IMR-90 (cell line): ENCODE measurements at regions not wholly inside any gene's neighbourhood (a gene's known extent, or its start where the extent isn't known, plus 50 kb on each side); places are given as distances from the start of the nearest gene placed in this dataset.
"Not testable (repeated sequence)": the region's sequence is repeated elsewhere in the genome, so short reads cannot be mapped to it uniquely, and the experiment has no call there.

Source experiments
- ATAC-seq: fragments of 200-7000 bp; cut with Tn5 transposase; 2 replicates; pipeline ENCODE4 v1.9.1; 2020; ENCODE audit warnings: low read depth, mild to moderate bottlenecking, moderate library complexity
- BruUV-seq: library from RNA; stranded (reverse); fragments of 400-500 nt; replicated peaks from 2 replicates; lab custom pipeline; 2021; lab: Mats Ljungman, UMichigan
- CTCF ChIA-PET: fragments of 300-600 bp; formaldehyde crosslinking; extraction: SDS; loops from one replicate; lab custom pipeline; 2021; ENCODE audit warnings: antibody characterized with exemption; lab: Yijun Ruan, JAX
- POLR2A ChIA-PET: fragments of 300-600 bp; sonication (Branson Sonifier 250); formaldehyde crosslinking; loops from one replicate; lab custom pipeline; 2022; ENCODE audit warnings: antibody characterized with exemption; ENCODE audit not compliant: unreplicated experiment; lab: Charles Lee
- DNase-seq: peaks from one replicate; pipeline ENCODE4 v3.0.0; 2013
- H2AFZ ChIP-seq: replicated peaks from 2 replicates; pipeline ENCODE3; 2013; ENCODE audit warnings: low read length, mild to moderate bottlenecking; ENCODE audit not compliant: poor library complexity
- H2AK5ac ChIP-seq: 2 replicates; pipeline ENCODE4 v1.6.1; 2013; ENCODE audit warnings: low read depth, low read length, inconsistent platforms
- H2AK9ac ChIP-seq: replicated peaks from 2 replicates; pipeline ENCODE3; 2013; ENCODE audit warnings: mild to moderate bottlenecking, low read depth, low read length, moderate library complexity; ENCODE audit not compliant: poor library complexity
- H2BK120ac ChIP-seq: 2 replicates; pipeline ENCODE4 v1.6.1; 2013; ENCODE audit warnings: low read depth, low read length, inconsistent platforms
- H2BK15ac ChIP-seq: 3 replicates; pipeline ENCODE4 v1.6.1; 2013; ENCODE audit warnings: low read depth, low read length, inconsistent platforms
- H2BK20ac ChIP-seq: 2 replicates; pipeline ENCODE4 v1.6.1; 2013; ENCODE audit warnings: low read depth, mild to moderate bottlenecking, inconsistent platforms, low read length, moderate library complexity
- H2BK5ac ChIP-seq: 2 replicates; pipeline ENCODE4 v1.6.1; 2013; ENCODE audit warnings: mild to moderate bottlenecking, low read depth, low read length, inconsistent platforms; ENCODE audit not compliant: poor library complexity, severe bottlenecking
- H3K14ac ChIP-seq: replicated peaks from 2 replicates; pipeline ENCODE4 v1.6.1; 2013; ENCODE audit warnings: low read depth, low read length, inconsistent platforms
- H3K18ac ChIP-seq: 2 replicates; pipeline ENCODE4 v1.6.1; 2013; ENCODE audit warnings: low read depth, low read length, control low read depth
- H3K23ac ChIP-seq: 2 replicates; pipeline ENCODE4 v1.6.1; 2013; ENCODE audit warnings: low read depth, low read length, inconsistent platforms
- H3K27ac ChIP-seq: 2 replicates; pipeline ENCODE4 v1.5.1; 2013; ENCODE audit warnings: mild to moderate bottlenecking, control low read depth, low read length; ENCODE audit not compliant: insufficient read depth
- H3K27me3 ChIP-seq: 2 replicates; pipeline ENCODE4 v1.6.1; 2013; ENCODE audit warnings: low read length; ENCODE audit not compliant: control insufficient read depth, insufficient read depth
- H3K36me3 ChIP-seq: 2 replicates; pipeline ENCODE4 v1.6.1; 2013; ENCODE audit warnings: low read length, mixed read lengths; ENCODE audit not compliant: control insufficient read depth, insufficient read depth
- H3K4ac ChIP-seq: 2 replicates; pipeline ENCODE4 v1.6.1; 2013; ENCODE audit warnings: low read depth, low read length, inconsistent platforms
- H3K4me1 ChIP-seq: 2 replicates; pipeline ENCODE4 v1.6.1; 2013; ENCODE audit warnings: low read length, mixed read lengths; ENCODE audit not compliant: control insufficient read depth, insufficient read depth
- H3K4me2 ChIP-seq: 2 replicates; pipeline ENCODE4 v1.6.1; 2013; ENCODE audit warnings: low read depth, mild to moderate bottlenecking, control low read depth, low read length, moderate library complexity
- H3K4me3 ChIP-seq: 2 replicates; pipeline ENCODE4 v1.5.1; 2013; ENCODE audit warnings: low read depth, mild to moderate bottlenecking, control low read depth, low read length, moderate library complexity; ENCODE audit not compliant: insufficient read depth
- H3K56ac ChIP-seq: 2 replicates; pipeline ENCODE4 v1.6.1; 2013; ENCODE audit warnings: low read length, inconsistent platforms; ENCODE audit not compliant: insufficient read depth; ENCODE audit errors: extremely low read depth
- H3K79me1 ChIP-seq, 2 experiments: 2 replicates each; pipeline ENCODE4 v1.6.1; 2013; ENCODE audit warnings: low read length in 2 of 2, inconsistent platforms in 1 of 2, low read depth in 1 of 2
- H3K9ac ChIP-seq: 2 replicates; pipeline ENCODE4 v1.6.1; 2013; ENCODE audit warnings: low read depth, low read length, control low read depth
- H3K9me1 ChIP-seq: 2 replicates; pipeline ENCODE4 v1.6.1; 2013; ENCODE audit warnings: low read length, inconsistent platforms; ENCODE audit not compliant: insufficient read depth
- H3K9me3 ChIP-seq: 2 replicates; pipeline ENCODE4 v1.6.1; 2013; ENCODE audit warnings: low read length; ENCODE audit not compliant: control insufficient read depth, insufficient read depth
- H4K20me1 ChIP-seq: 2 replicates; pipeline ENCODE4 v1.6.1; 2013; ENCODE audit warnings: low read length, inconsistent platforms; ENCODE audit not compliant: insufficient read depth
- H4K5ac ChIP-seq: 2 replicates; pipeline ENCODE4 v1.6.1; 2013; ENCODE audit warnings: mild to moderate bottlenecking, low read depth, low read length, control low read depth
- H4K8ac ChIP-seq, 2 experiments: 2 replicates each; pipeline ENCODE4 v1.6.1; 2013; ENCODE audit warnings: low read depth in 2 of 2, low read length in 2 of 2, control low read depth in 1 of 2, inconsistent platforms in 1 of 2
- H4K91ac ChIP-seq: 2 replicates; pipeline ENCODE4 v1.6.1; 2013; ENCODE audit warnings: low read depth, low read length, inconsistent platforms; ENCODE audit not compliant: insufficient read depth
- WGBS, 2 experiments: methylation state at CpG; one replicate each; pipeline versions ENCODE4 v1.1.5 to v1.1.7; 2013; ENCODE audit warnings: missing lambda C conversion rate in 2 of 2; ENCODE audit not compliant: insufficient read length in 1 of 2; ENCODE audit errors: extremely low coverage in 2 of 2; 5-methylcytosine and 5-hydroxymethylcytosine counted together
- dilution Hi-C: fragments of 300-500 bp; cut with HindIII; formaldehyde crosslinking; loops from one replicate; pipeline ENCODE4 v1.14.3; 2018; ENCODE audit warnings: low sequenced_read_pairs; ENCODE audit not compliant: unreplicated experiment
- in situ Hi-C: fragments of 300-500 bp; cut with MboI; formaldehyde crosslinking; loops from 3 replicates; pipeline ENCODE4 v1.14.3; 2019; ENCODE audit warnings: low sequenced_read_pairs, inconsistent platforms, mixed read lengths
- intact Hi-C: fragments of 100-400 bp; cut with micrococcal nuclease; formaldehyde crosslinking; loops from 2 replicates; pipeline ENCODE4 v1.10.0; 2022

DNA sequence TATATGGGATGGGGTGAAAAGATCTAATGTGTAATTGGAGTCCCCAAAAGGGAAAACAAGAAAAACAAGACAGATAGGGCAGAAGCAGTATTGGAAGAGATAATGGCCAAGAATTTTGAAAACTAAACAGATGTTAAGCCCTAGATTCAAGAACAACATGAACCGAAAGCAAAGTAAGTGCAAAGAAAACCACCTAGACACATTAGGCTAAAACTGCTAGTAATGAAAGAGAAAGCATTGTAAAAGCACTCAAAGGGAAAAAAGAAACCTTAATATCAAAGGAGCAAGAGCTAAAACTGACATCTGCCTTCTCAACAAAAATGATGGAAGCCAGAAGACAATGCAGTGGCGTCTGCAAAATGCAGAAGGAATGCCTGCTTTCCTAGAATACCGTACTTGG is 91.0 kb downstream of the CDRT15L2 start:
- intact Hi-C loops, H3K18ac ChIP-seq, H2BK120ac ChIP-seq, H3K56ac ChIP-seq, H2BK5ac ChIP-seq, dilution Hi-C loops, H2AK9ac ChIP-seq, ATAC-seq, H4K8ac ChIP-seq, H3K36me3 ChIP-seq, H4K91ac ChIP-seq, H3K9me1 ChIP-seq, H3K27me3 ChIP-seq, H3K79me1 ChIP-seq, H2AFZ ChIP-seq, H3K4me2 ChIP-seq, H3K27ac ChIP-seq, in situ Hi-C loops, BruUV-seq, H3K9me3 ChIP-seq, H4K5ac ChIP-seq, H4K20me1 ChIP-seq, H3K4ac ChIP-seq, H3K9ac ChIP-seq, POLR2A ChIA-PET, H3K23ac ChIP-seq, DNase-seq, H3K4me3 ChIP-seq, H3K14ac ChIP-seq, H2AK5ac ChIP-seq, H2BK15ac ChIP-seq, CTCF ChIA-PET, H2BK20ac ChIP-seq, H3K4me1 ChIP-seq: not testable (repeated sequence)
- no CpG with 5 or more reads among the region's 3 CpGs for WGBS, 2 experiments

DNA sequence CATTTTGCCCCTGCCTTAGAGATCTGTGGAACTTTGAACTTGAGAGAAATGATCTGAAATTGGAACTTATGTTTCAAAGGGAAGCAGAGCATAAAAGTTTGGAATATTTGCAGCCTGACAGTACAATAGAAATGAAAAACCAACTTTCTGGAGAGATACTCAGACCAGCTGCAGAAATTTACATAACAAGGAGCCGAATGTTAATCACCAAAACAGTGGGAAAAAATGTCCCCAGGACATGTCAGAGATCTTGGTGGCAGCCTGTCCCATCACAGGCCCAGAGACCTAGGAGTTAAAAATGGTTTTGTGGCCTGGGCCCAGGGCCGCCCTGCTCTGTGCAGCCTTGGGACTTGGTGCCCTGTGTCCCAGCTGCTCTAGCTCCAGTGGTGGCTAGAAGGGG is 94.8 kb downstream of the CDRT15L2 start:
- H3K27me3 ChIP-seq, H2BK5ac ChIP-seq, H3K23ac ChIP-seq, H3K9me1 ChIP-seq, H4K20me1 ChIP-seq, ATAC-seq, H2AFZ ChIP-seq, in situ Hi-C loops, H3K79me1 ChIP-seq, H2AK5ac ChIP-seq, H3K4me1 ChIP-seq, H2BK15ac ChIP-seq, H3K27ac ChIP-seq, H3K4ac ChIP-seq, H2BK120ac ChIP-seq, CTCF ChIA-PET, DNase-seq, H3K9ac ChIP-seq, H2AK9ac ChIP-seq, H3K56ac ChIP-seq, H4K91ac ChIP-seq, H3K14ac ChIP-seq, intact Hi-C loops, H3K4me2 ChIP-seq, BruUV-seq, H3K36me3 ChIP-seq, H3K4me3 ChIP-seq, H4K8ac ChIP-seq, H2BK20ac ChIP-seq, dilution Hi-C loops, H4K5ac ChIP-seq, POLR2A ChIA-PET, H3K9me3 ChIP-seq, H3K18ac ChIP-seq: not testable (repeated sequence)
- no CpG with 5 or more reads among the region's 2 CpGs for WGBS, 2 experiments
